GM19035 (cell line): ENCODE measurements at regions not wholly inside any gene's neighbourhood (a gene's known extent, or its start where the extent isn't known, plus 50 kb on each side); places are given as distances from the start of the nearest gene placed in this dataset.
"Not testable (repeated sequence)": the region's sequence is repeated elsewhere in the genome, so short reads cannot be mapped to it uniquely, and the experiment has no call there.

Experiments used
- ATAC-seq: cut with Tn5 transposase; IDR thresholded peaks from one replicate; pipeline ENCODE4 v1.9.1; 2021; ENCODE audit not compliant: unreplicated experiment

- ATAC-seq, result no peak
These were observed 839.4 kb downstream of the TBL1XR1 start for GRCh38 chr3:176357891-176358290.

DNA sequence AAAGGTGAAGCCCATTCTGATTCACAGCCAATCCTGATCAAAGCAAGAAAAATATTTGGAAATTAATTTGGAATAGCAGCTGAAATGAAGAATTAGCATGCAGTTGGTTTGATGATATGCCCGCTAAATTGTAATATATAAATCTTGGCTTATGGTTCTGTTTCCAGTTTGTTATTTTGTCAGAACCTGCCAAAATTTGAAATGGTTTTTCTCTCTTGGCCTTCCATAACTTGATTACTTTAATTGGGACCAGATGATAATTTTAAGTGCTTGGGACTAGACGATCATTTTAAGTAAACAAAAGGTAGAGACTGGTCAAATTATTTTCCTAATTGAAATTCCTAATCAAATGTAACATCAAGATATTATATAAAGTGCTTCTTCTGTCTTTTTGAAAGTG, 842.4 kb downstream of the TBL1XR1 start:
- no peak for ATAC-seq

DNA sequence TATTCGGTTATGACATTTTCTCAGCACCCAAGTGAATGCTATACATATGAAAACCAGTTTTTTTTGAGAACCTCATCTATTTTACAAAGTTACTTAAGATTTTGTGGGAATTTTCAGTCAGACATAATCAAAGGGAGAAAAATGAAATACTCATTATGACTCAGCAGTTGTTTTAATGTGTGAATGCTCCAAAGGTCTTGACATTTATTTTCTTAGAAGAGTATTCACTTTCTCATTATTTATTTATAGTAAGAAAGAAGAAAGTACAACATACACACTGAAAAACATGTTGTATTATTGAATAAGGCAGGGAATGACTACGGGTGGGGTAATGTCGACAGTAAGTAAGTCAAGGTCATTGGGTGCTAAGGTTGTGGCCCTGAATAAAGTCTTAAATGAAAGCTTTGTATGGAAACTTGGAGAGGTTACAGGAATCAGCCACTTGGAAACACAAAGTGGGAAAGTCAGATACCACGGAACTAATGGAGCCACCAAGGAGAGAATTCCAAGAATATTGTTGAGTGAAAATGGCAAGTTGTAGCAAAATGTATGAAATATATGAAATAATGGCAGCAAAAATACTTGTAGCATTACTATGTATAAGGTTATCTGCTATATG, 844.5 kb downstream of the TBL1XR1 start:
- no peak for ATAC-seq

DNA sequence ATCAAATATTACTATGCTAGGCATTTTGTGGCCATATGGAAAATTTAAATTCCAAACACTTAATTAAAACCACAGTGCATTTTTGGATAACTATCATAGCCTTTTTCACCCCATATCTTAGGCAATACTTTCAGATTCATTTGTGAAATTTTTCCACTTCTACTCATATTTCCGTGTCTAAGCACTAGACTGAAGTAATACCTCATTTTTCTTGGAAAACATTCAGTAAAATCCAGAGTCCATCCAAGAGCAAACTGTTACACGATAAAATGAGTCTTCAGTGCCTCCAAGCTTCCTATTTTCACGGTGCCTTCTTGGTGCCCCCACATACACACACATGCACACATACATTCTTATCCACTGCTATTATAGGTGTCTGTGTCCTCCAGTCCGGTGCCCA, 845.9 kb downstream of the TBL1XR1 start:
- no peak for ATAC-seq

DNA sequence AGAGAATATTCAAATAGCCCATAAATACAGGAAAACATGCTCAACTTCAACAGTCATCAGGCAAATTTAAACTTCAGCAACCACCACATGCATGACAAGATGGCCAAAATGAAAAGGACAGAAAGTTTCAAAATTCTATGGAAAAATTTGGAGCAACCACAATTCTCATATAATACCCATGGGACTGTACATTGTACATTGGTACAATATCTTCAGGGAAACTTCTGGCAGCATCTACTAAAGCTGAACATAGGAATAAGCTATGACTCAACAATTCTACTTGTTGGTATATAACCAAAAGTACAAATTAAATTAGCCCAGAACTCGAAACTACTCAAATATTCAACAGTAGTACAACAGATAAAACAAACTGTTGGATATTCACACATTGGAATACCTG, 847.6 kb downstream of the TBL1XR1 start:
- no peak for ATAC-seq

GRCh38 chr3:176347424-176348146, 849.7 kb downstream of the TBL1XR1 start:
- ATAC-seq, result no peak

- no peak for ATAC-seq
These were observed 855.3 kb downstream of the TBL1XR1 start for GRCh38 chr3:176341963-176342362.

- no peak for ATAC-seq
These were observed 868.6 kb downstream of the TBL1XR1 start for GRCh38 chr3:176328666-176329065.

- ATAC-seq, result no peak
These were observed 869.1 kb downstream of the TBL1XR1 start for GRCh38 chr3:176328198-176328597.

DNA sequence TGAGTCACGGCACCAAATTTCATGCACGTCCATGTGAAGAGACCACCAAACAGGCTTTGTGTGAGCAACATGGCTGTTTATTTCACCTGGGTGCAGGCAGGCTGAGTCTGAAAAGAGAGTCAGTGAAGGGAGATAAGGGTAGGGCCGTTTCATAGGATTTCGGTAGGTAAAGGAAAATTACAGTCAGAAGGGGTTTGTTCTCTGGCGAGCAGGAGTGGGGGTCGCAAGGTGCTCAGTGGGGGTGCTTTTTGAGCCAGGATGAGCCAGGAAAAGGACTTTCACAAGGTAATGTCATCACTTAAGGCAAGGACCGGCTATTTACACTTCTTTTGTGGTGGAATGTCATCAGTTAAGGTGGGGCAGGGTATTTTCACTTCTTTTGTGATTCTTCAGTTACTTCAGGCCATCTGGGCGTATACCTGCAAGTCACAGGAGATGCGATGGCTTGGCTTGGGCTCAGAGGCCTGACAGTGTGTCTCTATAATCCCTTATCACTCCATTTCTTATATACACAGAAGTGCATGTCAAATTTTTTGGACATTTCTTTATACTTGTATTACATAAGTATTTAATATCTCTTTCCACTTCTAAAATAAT, 870.3 kb downstream of the TBL1XR1 start:
- not testable (repeated sequence) for ATAC-seq

DNA sequence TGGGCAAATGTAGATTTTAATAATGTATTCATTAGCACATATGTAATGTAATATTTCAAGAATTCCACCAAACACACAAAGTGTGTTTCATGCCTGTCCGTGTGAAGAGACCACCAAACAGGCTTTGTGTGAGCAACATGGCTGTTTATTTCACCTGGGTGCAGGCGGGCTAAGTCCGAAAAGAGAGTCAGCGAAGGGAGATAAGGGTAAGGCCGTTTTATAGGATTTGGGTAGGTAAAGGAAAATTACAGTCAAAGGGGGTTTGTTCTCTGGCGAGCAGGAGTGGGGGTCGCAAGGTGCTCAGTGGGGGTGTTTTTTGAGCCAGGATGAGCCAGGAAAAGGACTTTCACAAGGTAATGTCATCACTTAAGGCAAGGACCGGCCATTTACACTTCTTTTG, 875.8 kb downstream of the TBL1XR1 start:
- not testable (repeated sequence) for ATAC-seq

DNA sequence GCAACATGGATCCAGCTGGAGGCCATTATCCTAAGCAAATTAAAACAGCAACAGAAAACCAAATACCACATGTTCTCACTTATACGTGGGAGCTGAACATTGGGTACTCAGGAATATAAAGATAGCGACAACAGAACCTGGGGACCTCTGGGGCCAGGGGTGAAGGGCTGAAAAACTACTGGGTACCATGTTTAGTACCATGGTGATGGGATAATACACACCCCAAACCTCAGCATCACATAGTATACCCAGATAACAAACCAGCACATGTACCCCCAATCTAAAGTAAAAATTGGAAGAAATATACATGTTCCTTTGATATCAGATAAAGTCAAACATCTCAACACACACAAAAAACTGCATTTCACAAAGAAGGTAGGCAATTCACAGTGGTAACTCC, 876.2 kb downstream of the TBL1XR1 start:
- no peak for ATAC-seq

GRCh38 chr3:176313426-176313825, 883.9 kb downstream of the TBL1XR1 start:
- no peak for ATAC-seq

- no peak for ATAC-seq
These were observed 886.6 kb downstream of the TBL1XR1 start for GRCh38 chr3:176310641-176311040.

- ATAC-seq, result no peak
These were observed 895.0 kb downstream of the TBL1XR1 start for GRCh38 chr3:176302271-176302670.

GRCh38 chr3:176296066-176296597, 901.1 kb downstream of the TBL1XR1 start:
- no peak for ATAC-seq

- no peak for ATAC-seq
These were observed 904.0 kb downstream of the TBL1XR1 start for GRCh38 chr3:176293276-176293675.

DNA sequence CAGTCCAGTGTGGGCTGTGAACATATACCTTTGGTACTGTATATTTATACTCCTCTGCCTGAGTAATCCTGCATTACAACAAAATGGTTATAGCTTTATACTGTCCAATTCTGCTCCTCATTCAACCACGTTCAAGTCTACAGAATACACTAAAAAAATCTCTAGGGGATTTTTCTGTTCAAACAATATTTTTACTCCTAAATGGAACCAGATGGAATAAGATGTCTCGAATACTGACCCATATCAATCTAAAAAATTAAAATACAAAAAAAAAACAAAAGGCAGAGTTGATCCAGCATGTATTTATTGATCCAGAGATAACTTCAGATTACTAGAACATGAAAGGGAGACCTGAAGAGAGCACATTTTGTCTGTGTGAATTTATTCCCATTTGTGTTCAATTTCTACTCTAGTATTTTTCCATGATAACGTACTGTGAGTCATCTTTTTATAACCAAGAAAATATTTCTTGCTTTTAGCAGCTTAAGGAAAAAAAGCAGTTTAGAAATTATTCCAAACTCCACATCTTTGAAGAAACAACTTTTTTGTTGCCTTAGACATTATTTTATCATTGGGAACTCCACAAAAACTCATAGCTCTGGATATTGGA, 910.7 kb downstream of the TBL1XR1 start:
- ATAC-seq, result no peak

DNA sequence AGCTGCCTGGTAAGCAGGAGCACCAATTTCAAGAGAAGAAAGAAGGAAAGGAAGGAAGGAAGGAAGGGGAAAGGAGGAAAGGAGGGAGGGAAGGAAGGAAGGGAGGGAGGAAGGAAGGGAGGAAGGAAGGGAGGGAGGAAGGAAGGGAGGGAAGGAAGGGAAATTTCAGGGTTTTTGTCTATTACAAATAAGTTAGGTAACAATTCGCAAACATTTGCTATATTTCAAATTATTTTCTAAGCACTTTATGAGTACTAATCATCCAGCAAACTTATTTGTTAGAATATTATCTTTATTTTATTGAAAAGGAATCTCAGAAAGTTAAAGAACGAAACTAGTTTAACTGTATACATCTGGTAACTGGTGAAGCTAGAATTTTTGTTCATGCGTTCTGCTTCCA, 921.7 kb downstream of the TBL1XR1 start:
- no peak for ATAC-seq

DNA sequence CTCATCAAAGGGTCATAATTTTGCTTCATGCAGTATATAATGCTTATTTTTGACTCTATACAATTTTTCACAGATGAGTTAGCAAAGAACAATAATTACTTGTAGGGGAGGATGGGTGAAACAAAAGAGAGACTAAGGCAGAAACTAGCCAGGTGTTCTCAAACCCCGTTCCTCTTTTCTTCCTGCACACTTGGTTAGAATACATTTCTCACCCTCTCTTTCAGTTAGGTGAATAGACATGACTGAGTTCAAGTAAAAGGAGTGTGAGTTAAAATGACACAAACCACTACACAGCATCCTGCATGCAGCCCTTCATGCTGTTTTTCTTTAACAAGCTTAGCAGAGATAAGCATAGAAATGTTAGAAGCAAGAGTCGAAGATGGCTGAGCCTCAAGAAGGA, 922.2 kb downstream of the TBL1XR1 start:
- ATAC-seq, result no peak

- no peak for ATAC-seq
These were observed 923.1 kb downstream of the TBL1XR1 start for GRCh38 chr3:176274161-176274560.

DNA sequence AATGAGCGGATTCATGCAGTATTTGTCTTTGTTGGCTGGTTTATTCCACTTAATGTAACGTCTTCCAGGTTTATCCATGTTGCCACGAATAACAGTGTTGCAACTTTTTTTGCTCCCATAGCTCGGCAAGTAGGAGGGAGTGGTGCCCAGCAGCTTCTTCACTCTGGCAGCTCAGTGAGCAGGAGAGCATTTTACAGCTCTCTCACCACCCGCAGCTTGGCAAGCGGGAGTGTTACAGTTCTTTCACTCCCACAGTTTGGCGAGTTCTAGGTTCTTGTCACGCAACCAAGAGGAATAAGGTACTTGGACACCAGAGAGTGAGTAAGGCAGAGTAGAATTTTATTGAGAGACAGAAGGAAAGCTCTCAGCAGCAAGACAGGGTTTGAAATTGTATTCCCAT, 935.2 kb downstream of the TBL1XR1 start:
- ATAC-seq, result no peak
